K562 (cell line): ENCODE measurements at regions not wholly inside any gene's neighbourhood (a gene's known extent, or its start where the extent isn't known, plus 50 kb on each side); places are given as distances from the start of the nearest gene placed in this dataset.

Experiments
- ATAC-seq: fragments of 200-7000 bp; cut with Tn5 transposase; 3 replicates; pipeline ENCODE4 v1.9.1; 2020; ENCODE audit warnings: moderate library complexity
- BruUV-seq: library from RNA; stranded (reverse); fragments of 400-500 nt; replicated peaks from 2 replicates; lab custom pipeline; 2021; lab: Mats Ljungman, UMichigan
- CTCF ChIA-PET: fragments of 300-600 bp; formaldehyde crosslinking; extraction: SDS; loops from one replicate; lab custom pipeline; 2021; ENCODE audit warnings: low intra/inter-chr PET ratio; lab: Yijun Ruan, JAX
- POLR2A ChIA-PET: fragments of 300-600, 350-650 bp; sonication (Branson Sonifier 250); formaldehyde crosslinking; extraction: SDS; loops from one replicate; lab custom pipeline; 2021; ENCODE audit warnings: antibody characterized with exemption, inconsistent platforms; lab: Yijun Ruan, JAX
- DNase-seq, 4 experiments: peaks; one replicate each; pipeline versions ENCODE4 v3.0.0 to v3.0.0-alpha.2; 2011 to 2018; ENCODE audit warnings: low spot score in 3 of 4, mixed read lengths in 3 of 4; ENCODE audit errors: extremely low read depth in 1 of 4
- FAIRE-seq: peaks from 2 replicates; lab custom pipeline; 2011; peaks lifted over from hg19 to GRCh38; lab: Jason Lieb, UNC
- H2AFZ ChIP-seq: 2 replicates; pipeline ENCODE4 v1.6.0; 2011; ENCODE audit warnings: low read depth, low read length, control low read depth, inconsistent platforms
- H3K27ac ChIP-seq: fragments of 200-600 bp; 3 replicates; pipeline ENCODE4 v1.8.0; 2011; ENCODE audit warnings: low read depth, mild to moderate bottlenecking, control low read depth, inconsistent platforms, low read length, moderate library complexity, mixed read lengths; ENCODE audit errors: extremely low read depth
- H3K27me3 ChIP-seq, 2 experiments: fragments of 300-600 bp in 1 of 2; 2 replicates in 1 of 2; 3 replicates in 1 of 2; pipeline versions ENCODE4 v1.6.0 to v1.8.0; 2011; ENCODE audit warnings: inconsistent platforms in 2 of 2, low read length in 2 of 2, mild to moderate bottlenecking in 1 of 2, mixed read lengths in 1 of 2, moderate library complexity in 1 of 2; ENCODE audit not compliant: control insufficient read depth in 2 of 2, insufficient read depth in 2 of 2
- H3K36me3 ChIP-seq: fragments of 300-600 bp; 3 replicates; pipeline ENCODE4 v1.8.0; 2011; ENCODE audit warnings: mild to moderate bottlenecking, low read length, inconsistent platforms; ENCODE audit not compliant: control insufficient read depth, insufficient read depth
- H3K4me1 ChIP-seq, 2 experiments: fragments of 200-600 bp in 1 of 2; replicated peaks in 1 of 2; 2 replicates in 1 of 2; 3 replicates in 1 of 2; pipeline versions ENCODE4 v1.5.1 to v1.8.0; 2011; ENCODE audit warnings: inconsistent platforms in 2 of 2, low read length in 2 of 2, mild to moderate bottlenecking in 1 of 2, mixed read lengths in 1 of 2, moderate library complexity in 1 of 2; ENCODE audit not compliant: control insufficient read depth in 2 of 2, insufficient read depth in 2 of 2
- H3K4me2 ChIP-seq: 2 replicates; pipeline ENCODE4 v1.6.1; 2011; ENCODE audit warnings: low read length, control low read depth, inconsistent platforms, mixed read lengths; ENCODE audit not compliant: insufficient read depth
- H3K4me3 ChIP-seq: fragments of 200-600 bp; sonication (generic), shearing (Covaris generic); 2 replicates; pipeline ENCODE4 v1.5.1; 2016; ENCODE audit warnings: control low read depth, inconsistent platforms
- H3K79me2 ChIP-seq: fragments of 200-600 bp; 3 replicates; pipeline ENCODE4 v1.8.0; 2011; ENCODE audit warnings: low read length, inconsistent platforms; ENCODE audit not compliant: control insufficient read depth, insufficient read depth
- H3K9ac ChIP-seq, 2 experiments: 2 replicates each; pipeline versions ENCODE4 v1.6.0 to v1.6.1; 2011; ENCODE audit warnings: low read depth in 2 of 2, low read length in 2 of 2, control low read depth in 1 of 2, inconsistent platforms in 1 of 2, mild to moderate bottlenecking in 1 of 2, mixed read lengths in 1 of 2; ENCODE audit not compliant: insufficient read depth in 1 of 2
- H3K9me1 ChIP-seq: one replicate; pipeline ENCODE4 v1.6.0; 2011; ENCODE audit warnings: inconsistent platforms, mild to moderate bottlenecking, low read length, moderate library complexity; ENCODE audit not compliant: control insufficient read depth, insufficient read depth
- H3K9me3 ChIP-seq: replicated peaks from 2 replicates; pipeline ENCODE4 v1.5.1; 2011; ENCODE audit warnings: low read depth, low read length, inconsistent platforms; ENCODE audit not compliant: control insufficient read depth, insufficient read depth
- H4K20me1 ChIP-seq: replicated peaks from 2 replicates; pipeline ENCODE4 v1.6.1; 2011; ENCODE audit warnings: low read length, inconsistent platforms, mixed read lengths; ENCODE audit not compliant: control insufficient read depth, insufficient read depth
- BRCA1 ChIP-seq, 2 experiments: fragments of 450-650 bp in 1 of 2; sonication (generic) in 1 of 2; formaldehyde crosslinking in 1 of 2; IDR thresholded peaks; 2 replicates each; pipeline versions ENCODE4 v1.5.0 to v1.6.1; 2017 to 2020; ENCODE audit warnings: mild to moderate bottlenecking in 1 of 2, missing genetic modification reagents in 1 of 2
- C11orf30 ChIP-seq: fragments of 450-650 bp; IDR thresholded peaks from 2 replicates; pipeline ENCODE4 v1.6.1; 2016; ENCODE audit warnings: low read depth, mild to moderate bottlenecking
- CHD2 ChIP-seq: IDR thresholded peaks from 2 replicates; pipeline ENCODE4 v1.6.1; 2011; ENCODE audit warnings: low read depth, low read length
- E2F6 ChIP-seq, 2 experiments: IDR thresholded peaks; 2 replicates each; pipeline ENCODE4 v1.6.1; 2011; ENCODE audit warnings: borderline replicate concordance in 1 of 2, control low read depth in 1 of 2, low read depth in 1 of 2, low read length in 1 of 2, mild to moderate bottlenecking in 1 of 2, mixed read lengths in 1 of 2, moderate library complexity in 1 of 2; ENCODE audit not compliant: insufficient read depth in 1 of 2, insufficient read length in 1 of 2, poor library complexity in 1 of 2, severe bottlenecking in 1 of 2; ENCODE audit errors: extremely low read depth in 1 of 2
- ETS1 ChIP-seq: conservative IDR thresholded peaks from 2 replicates; pipeline ENCODE4 v1.6.1; 2011; ENCODE audit warnings: low read depth, mild to moderate bottlenecking, low read length; ENCODE audit not compliant: control insufficient read depth
- FOXK2 ChIP-seq, 2 experiments: fragments of 450-650 bp; IDR thresholded peaks in 1 of 2; conservative IDR thresholded peaks in 1 of 2; 2 replicates each; pipeline ENCODE4 v1.6.1; 2016; ENCODE audit warnings: low read depth in 2 of 2, mild to moderate bottlenecking in 1 of 2
- HCFC1 ChIP-seq: IDR thresholded peaks from 2 replicates; pipeline ENCODE4 v1.6.1; 2012; ENCODE audit warnings: low read depth, low read length, improper control_type of control experiment
- HDAC8 ChIP-seq: fragments of 450-650 bp; IDR thresholded peaks from 2 replicates; pipeline ENCODE4 v1.6.1; 2016; ENCODE audit warnings: mild to moderate bottlenecking, missing genetic modification characterization, moderate library complexity, missing compliant biosample characterization
- HMG20B ChIP-seq: fragments of 250-450 bp; sonication (Bioruptor Pico); IDR thresholded peaks from 2 replicates; pipeline ENCODE4 v1.5.0; 2021; ENCODE audit warnings: mild to moderate bottlenecking
- RB1 ChIP-seq: fragments of 450-650 bp; IDR thresholded peaks from 2 replicates; pipeline ENCODE4 v1.6.1; 2017; ENCODE audit warnings: low read depth, mild to moderate bottlenecking
- RBM22 ChIP-seq: fragments of 200-400 bp; formaldehyde crosslinking; IDR thresholded peaks from 2 replicates; pipeline ENCODE4 v1.6.1; 2018; ENCODE audit warnings: low read length, low read depth; ENCODE audit not compliant: poor library complexity, severe bottlenecking
- SIX5 ChIP-seq, 2 experiments: IDR thresholded peaks; 2 replicates each; pipeline ENCODE4 v1.6.1; 2011; ENCODE audit warnings: low read length in 2 of 2, borderline replicate concordance in 1 of 2, low read depth in 1 of 2, mild to moderate bottlenecking in 1 of 2, moderate library complexity in 1 of 2; ENCODE audit not compliant: insufficient read depth in 1 of 2
- TRIM28 ChIP-seq: fragments of 450-650 bp; IDR thresholded peaks from 2 replicates; pipeline ENCODE4 v1.6.1; 2017
- ZNF444 ChIP-seq: fragments of 250-450 bp; sonication (Bioruptor Pico); IDR thresholded peaks from 2 replicates; pipeline ENCODE4 v1.4.0; 2020; ENCODE audit warnings: mild to moderate bottlenecking, moderate library complexity
- ZNF79 ChIP-seq: fragments of 250-450 bp; sonication (Bioruptor Pico); IDR thresholded peaks from 2 replicates; pipeline ENCODE4 v1.4.0; 2020; ENCODE audit warnings: low read depth, mild to moderate bottlenecking, moderate library complexity
- WGBS: fragments of 100-300 bp; shearing (Covaris generic); methylation state at CpG from one replicate; pipeline ENCODE4 v1.1.6; 2016; ENCODE audit warnings: low coverage, mixed read lengths; ENCODE audit not compliant: insufficient coverage; ENCODE audit errors: missing lambda C conversion rate; 5-methylcytosine and 5-hydroxymethylcytosine counted together
- in situ Hi-C: fragments of 300-500 bp; cut with MboI; formaldehyde crosslinking; loops from 4 replicates; pipeline ENCODE4 v1.15.0; 2018; ENCODE audit warnings: inconsistent platforms, mixed read lengths
- intact Hi-C: fragments of 100-400 bp; cut with micrococcal nuclease; formaldehyde crosslinking; loops from 2 replicates; pipeline ENCODE4 v1.14.2; 2022
- TF ChIP-seq, protein P1 (sequence below): fragments of 450-650 bp; formaldehyde crosslinking; IDR thresholded peaks from 2 replicates; pipeline ENCODE4 v1.4.0; 2020; ENCODE audit warnings: mild to moderate bottlenecking, moderate library complexity
- TF ChIP-seq, protein P2 (sequence below), 3 experiments: IDR thresholded peaks in 2 of 3; conservative IDR thresholded peaks in 1 of 3; 2 replicates each; pipeline ENCODE4 v1.5.1; 2011 to 2012; ENCODE audit warnings: low read length in 3 of 3, mild to moderate bottlenecking in 3 of 3, control low read depth in 2 of 3, improper control_type of control experiment in 1 of 3, inconsistent platforms in 1 of 3, low read depth in 1 of 3, mixed read lengths in 1 of 3, moderate library complexity in 1 of 3; ENCODE audit not compliant: insufficient read depth in 2 of 3

- no TSS peak for BruUV-seq
- FAIRE-seq, result no peak
- H4K20me1 ChIP-seq, result no peaks in the 10 kb centered on the region
- no peak overlapping the region for H3K9ac ChIP-seq
- no peaks in the 10 kb centered on the region for H3K9me3 ChIP-seq
- POLR2A ChIA-PET, result no interaction called here
- no peaks in the 10 kb centered on the region for H3K9me1 ChIP-seq
- H3K4me2 ChIP-seq, result no peak overlapping the region
- in situ Hi-C loops, result no loop called here
- no peak for ATAC-seq
- H3K27me3 ChIP-seq, result no peaks in the 10 kb centered on the region
- TF ChIP-seq CHD2 (no peak), RB1 (no peak), C11orf30 (no peak), ZNF444 (no peak), HCFC1 (no peak), E2F6 (IDR thresholded peaks at IDR 0.05; ENCODE audit: borderline replicate concordance in 1 of 2, extremely low read depth in 1 of 2, insufficient read depth in 1 of 2, insufficient read length in 1 of 2, low read depth in 1 of 2, low read length in 1 of 2, poor library complexity in 1 of 2, severe bottlenecking in 1 of 2) (no peak), ETS1 (no peak), TRIM28 (no peak), BRCA1 (IDR thresholded peaks at IDR 0.05) (no peak), BRCA1 (CRISPR knock-in tag; IDR thresholded peaks at IDR 0.05) (no peak), HDAC8 (tag) (no peak), SIX5 (IDR thresholded peaks at IDR 0.05; ENCODE audit: borderline replicate concordance in 1 of 2, insufficient read depth in 1 of 2, low read depth in 1 of 2, low read length in 2 of 2) (no peak), RBM22 (no peak), FOXK2 (conservative IDR thresholded peaks at IDR 0.05 in 1 of 2, IDR thresholded peaks at IDR 0.05 in 1 of 2; ENCODE audit: low read depth in 2 of 2) (no peak), ZNF79 (CRISPR knock-in tag) (no peak), HMG20B (CRISPR knock-in tag) (no peak)
- TF ChIP-seq, protein P1, sequence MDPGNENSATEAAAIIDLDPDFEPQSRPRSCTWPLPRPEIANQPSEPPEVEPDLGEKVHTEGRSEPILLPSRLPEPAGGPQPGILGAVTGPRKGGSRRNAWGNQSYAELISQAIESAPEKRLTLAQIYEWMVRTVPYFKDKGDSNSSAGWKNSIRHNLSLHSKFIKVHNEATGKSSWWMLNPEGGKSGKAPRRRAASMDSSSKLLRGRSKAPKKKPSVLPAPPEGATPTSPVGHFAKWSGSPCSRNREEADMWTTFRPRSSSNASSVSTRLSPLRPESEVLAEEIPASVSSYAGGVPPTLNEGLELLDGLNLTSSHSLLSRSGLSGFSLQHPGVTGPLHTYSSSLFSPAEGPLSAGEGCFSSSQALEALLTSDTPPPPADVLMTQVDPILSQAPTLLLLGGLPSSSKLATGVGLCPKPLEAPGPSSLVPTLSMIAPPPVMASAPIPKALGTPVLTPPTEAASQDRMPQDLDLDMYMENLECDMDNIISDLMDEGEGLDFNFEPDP, result no peak
- TF ChIP-seq, protein P2, sequence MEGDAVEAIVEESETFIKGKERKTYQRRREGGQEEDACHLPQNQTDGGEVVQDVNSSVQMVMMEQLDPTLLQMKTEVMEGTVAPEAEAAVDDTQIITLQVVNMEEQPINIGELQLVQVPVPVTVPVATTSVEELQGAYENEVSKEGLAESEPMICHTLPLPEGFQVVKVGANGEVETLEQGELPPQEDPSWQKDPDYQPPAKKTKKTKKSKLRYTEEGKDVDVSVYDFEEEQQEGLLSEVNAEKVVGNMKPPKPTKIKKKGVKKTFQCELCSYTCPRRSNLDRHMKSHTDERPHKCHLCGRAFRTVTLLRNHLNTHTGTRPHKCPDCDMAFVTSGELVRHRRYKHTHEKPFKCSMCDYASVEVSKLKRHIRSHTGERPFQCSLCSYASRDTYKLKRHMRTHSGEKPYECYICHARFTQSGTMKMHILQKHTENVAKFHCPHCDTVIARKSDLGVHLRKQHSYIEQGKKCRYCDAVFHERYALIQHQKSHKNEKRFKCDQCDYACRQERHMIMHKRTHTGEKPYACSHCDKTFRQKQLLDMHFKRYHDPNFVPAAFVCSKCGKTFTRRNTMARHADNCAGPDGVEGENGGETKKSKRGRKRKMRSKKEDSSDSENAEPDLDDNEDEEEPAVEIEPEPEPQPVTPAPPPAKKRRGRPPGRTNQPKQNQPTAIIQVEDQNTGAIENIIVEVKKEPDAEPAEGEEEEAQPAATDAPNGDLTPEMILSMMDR (IDR thresholded peaks at IDR 0.05 in 2 of 3, conservative IDR thresholded peaks at IDR 0.05 in 1 of 3; ENCODE audit: insufficient read depth in 2 of 3, low read depth in 1 of 3, low read length in 3 of 3), result no peak
- H3K36me3 ChIP-seq, result no peaks in the 10 kb centered on the region
- no peaks in the 10 kb centered on the region for H3K4me1 ChIP-seq
- no peak overlapping the region for H2AFZ ChIP-seq
- H3K79me2 ChIP-seq, result no peaks in the 10 kb centered on the region
- 0% methylated on average over 2 of the region's 2 CpGs for WGBS
- no peak for DNase-seq
- H3K4me3 ChIP-seq, result no peak overlapping the region
- CTCF ChIA-PET, result no interaction called here
- intact Hi-C loops, result no loop called here
- no peak overlapping the region for H3K27ac ChIP-seq
Observed at GRCh38 chr9:118529624-118530214, 825.5 kb downstream of the TLR4 start.
